CD14-positive monocyte (primary cell): ENCODE measurements at regions not wholly inside any gene's neighbourhood (a gene's known extent, or its start where the extent isn't known, plus 50 kb on each side); places are given as distances from the start of the nearest gene placed in this dataset.

Source experiments
- DNase-seq, 3 donors: peaks; one replicate each; pipeline ENCODE4 v3.0.0-alpha.2; 2011 to 2022
- H2AFZ ChIP-seq: 2 replicates; pipeline ENCODE4 v1.6.0; 2012; ENCODE audit warnings: mild to moderate bottlenecking, low read depth, low read length, inconsistent platforms; ENCODE audit not compliant: insufficient read depth, poor library complexity, severe bottlenecking
- H3K27ac ChIP-seq, 2 donors: 1 replicate in 1 of 2; 2 replicates in 1 of 2; pipeline ENCODE4 v1.5.1; 2012 to 2013; ENCODE audit warnings: low read length in 2 of 2, control low read depth in 1 of 2, inconsistent platforms in 1 of 2, low read depth in 1 of 2, mild to moderate bottlenecking in 1 of 2
- H3K27me3 ChIP-seq, 2 donors: one replicate each; pipeline versions ENCODE4 v1.6.0 to v1.6.1; 2011 to 2013; ENCODE audit warnings: low read length in 2 of 2; ENCODE audit not compliant: control insufficient read depth in 2 of 2, insufficient read depth in 2 of 2
- H3K36me3 ChIP-seq, 2 donors: replicated peaks in 1 of 2; 1 replicate in 1 of 2; 2 replicates in 1 of 2; pipeline versions ENCODE4 v1.5.1 to v1.6.1; 2012 to 2013; ENCODE audit warnings: low read length in 2 of 2, control low read depth in 1 of 2, inconsistent platforms in 1 of 2, mild to moderate bottlenecking in 1 of 2; ENCODE audit not compliant: insufficient read depth in 2 of 2, control insufficient read depth in 1 of 2
- H3K4me1 ChIP-seq, 2 donors: 1 replicate in 1 of 2; 2 replicates in 1 of 2; pipeline versions ENCODE4 v1.5.1 to v1.6.1; 2012 to 2013; ENCODE audit warnings: low read length in 2 of 2, control low read depth in 1 of 2, inconsistent platforms in 1 of 2, mild to moderate bottlenecking in 1 of 2, moderate library complexity in 1 of 2; ENCODE audit not compliant: insufficient read depth in 2 of 2, control insufficient read depth in 1 of 2
- H3K4me2 ChIP-seq: replicated peaks from 2 replicates; pipeline ENCODE3; 2012; ENCODE audit warnings: low read length, moderate library complexity, mild to moderate bottlenecking; ENCODE audit not compliant: poor library complexity, severe bottlenecking; ENCODE audit errors: extremely low read depth
- H3K4me3 ChIP-seq, 3 experiments: fragments of 200-600 bp in 1 of 3; sonication (generic) in 1 of 3; replicated peaks in 1 of 3; 1 replicate in 2 of 3; 2 replicates in 1 of 3; pipeline ENCODE4 v1.5.1; 2011 to 2013; ENCODE audit warnings: low read length in 3 of 3, mild to moderate bottlenecking in 3 of 3, control low read depth in 2 of 3, low read depth in 2 of 3, inconsistent platforms in 1 of 3, moderate library complexity in 1 of 3
- H3K79me2 ChIP-seq: 2 replicates; pipeline ENCODE4 v1.6.0; 2012; ENCODE audit warnings: mild to moderate bottlenecking, control low read depth, inconsistent platforms, low read length, moderate library complexity; ENCODE audit not compliant: insufficient read depth
- H3K9ac ChIP-seq: 2 replicates; pipeline ENCODE4 v1.6.0; 2017; ENCODE audit warnings: low read length, mild to moderate bottlenecking; ENCODE audit not compliant: insufficient read depth, poor library complexity, severe bottlenecking
- H3K9me3 ChIP-seq, 2 donors: replicated peaks in 1 of 2; 1 replicate in 1 of 2; 2 replicates in 1 of 2; pipeline versions ENCODE4 v1.5.1 to v1.6.1; 2012 to 2013; ENCODE audit warnings: low read length in 2 of 2, control low read depth in 1 of 2; ENCODE audit not compliant: control insufficient read depth in 1 of 2, insufficient read depth in 1 of 2
- H4K20me1 ChIP-seq: 2 replicates; pipeline ENCODE4 v1.6.0; 2012; ENCODE audit warnings: mild to moderate bottlenecking, low read length, control low read depth, moderate library complexity; ENCODE audit not compliant: insufficient read depth
- H3K27ac Mint-ChIP-seq, 7 donors: one replicate each; pipeline ENCODE4 v1.8.0; 2020; ENCODE audit warnings: mild to moderate bottlenecking in 7 of 7, mixed read lengths in 7 of 7, moderate library complexity in 6 of 7, inconsistent platforms in 2 of 7
- H3K27me3 Mint-ChIP-seq, 3 donors: one replicate each; pipeline ENCODE4 v1.8.0; 2021 to 2022; ENCODE audit warnings: low read depth in 3 of 3, mild to moderate bottlenecking in 3 of 3, mixed read lengths in 3 of 3, moderate library complexity in 3 of 3, inconsistent platforms in 1 of 3
- H3K36me3 Mint-ChIP-seq, 2 donors: one replicate each; pipeline ENCODE4 v1.8.0; 2020; ENCODE audit warnings: mixed read lengths in 2 of 2, inconsistent platforms in 1 of 2, mild to moderate bottlenecking in 1 of 2
- H3K4me1 Mint-ChIP-seq: one replicate; pipeline ENCODE4 v1.8.0; 2020; ENCODE audit warnings: mild to moderate bottlenecking, mixed read lengths
- H3K4me3 Mint-ChIP-seq, 2 donors: one replicate each; pipeline ENCODE4 v1.8.0; 2020; ENCODE audit warnings: mild to moderate bottlenecking in 2 of 2, mixed read lengths in 2 of 2, moderate library complexity in 1 of 2
- H3K9me3 Mint-ChIP-seq, 7 donors: one replicate each; pipeline ENCODE4 v1.8.0; 2020 to 2022; ENCODE audit warnings: mixed read lengths in 7 of 7, mild to moderate bottlenecking in 6 of 7, moderate library complexity in 6 of 7, inconsistent platforms in 2 of 7
- WGBS: methylation state at CpG from one replicate; pipeline ENCODE4 v1.1.5; 2013; ENCODE audit warnings: missing lambda C conversion rate; ENCODE audit not compliant: insufficient coverage; 5-methylcytosine and 5-hydroxymethylcytosine counted together
- intact Hi-C, 2 donors: fragments of 100-400 bp; cut with micrococcal nuclease; formaldehyde crosslinking; loops; one replicate each; pipeline versions ENCODE4 v1.15.0 to v1.15.1; 2023
- TF ChIP-seq, protein P1 (sequence below): fragments of 200-600 bp; IDR thresholded peaks from one replicate; pipeline ENCODE4 v1.8.0; 2022; ENCODE audit warnings: antibody characterized with exemption, mild to moderate bottlenecking

GRCh38 chr12:92459850-92460249, 242.9 kb upstream of the PLEKHG7 start:
- H3K4me2 ChIP-seq = no peak overlapping the region
- no peak overlapping the region for H3K4me3 ChIP-seq
- no peak for DNase-seq
- no peaks in the 10 kb centered on the region for H3K27me3 ChIP-seq
- H3K4me1 ChIP-seq = peaks cover 11 to 14% of the 10 kb centered on the region in 2 donors
- TF ChIP-seq, protein P1, sequence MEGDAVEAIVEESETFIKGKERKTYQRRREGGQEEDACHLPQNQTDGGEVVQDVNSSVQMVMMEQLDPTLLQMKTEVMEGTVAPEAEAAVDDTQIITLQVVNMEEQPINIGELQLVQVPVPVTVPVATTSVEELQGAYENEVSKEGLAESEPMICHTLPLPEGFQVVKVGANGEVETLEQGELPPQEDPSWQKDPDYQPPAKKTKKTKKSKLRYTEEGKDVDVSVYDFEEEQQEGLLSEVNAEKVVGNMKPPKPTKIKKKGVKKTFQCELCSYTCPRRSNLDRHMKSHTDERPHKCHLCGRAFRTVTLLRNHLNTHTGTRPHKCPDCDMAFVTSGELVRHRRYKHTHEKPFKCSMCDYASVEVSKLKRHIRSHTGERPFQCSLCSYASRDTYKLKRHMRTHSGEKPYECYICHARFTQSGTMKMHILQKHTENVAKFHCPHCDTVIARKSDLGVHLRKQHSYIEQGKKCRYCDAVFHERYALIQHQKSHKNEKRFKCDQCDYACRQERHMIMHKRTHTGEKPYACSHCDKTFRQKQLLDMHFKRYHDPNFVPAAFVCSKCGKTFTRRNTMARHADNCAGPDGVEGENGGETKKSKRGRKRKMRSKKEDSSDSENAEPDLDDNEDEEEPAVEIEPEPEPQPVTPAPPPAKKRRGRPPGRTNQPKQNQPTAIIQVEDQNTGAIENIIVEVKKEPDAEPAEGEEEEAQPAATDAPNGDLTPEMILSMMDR = no peak
- H2AFZ ChIP-seq = no peak overlapping the region
- H4K20me1 ChIP-seq = no peaks in the 10 kb centered on the region
- H3K9me3 Mint-ChIP-seq = peaks cover 0 to 5% (median 3%) of the 10 kb centered on the region in 7 donors
- H3K36me3 ChIP-seq = no peaks in the 10 kb centered on the region
- no peaks in the 10 kb centered on the region for H3K79me2 ChIP-seq
- intact Hi-C loops = no loop called here
- H3K4me1 Mint-ChIP-seq = peaks cover 12% of the 10 kb centered on the region
- H3K27ac Mint-ChIP-seq = no peak overlapping the region
- no peak overlapping the region for H3K27ac ChIP-seq
- no peaks in the 10 kb centered on the region for H3K36me3 Mint-ChIP-seq
- H3K4me3 Mint-ChIP-seq = no peak overlapping the region
- H3K9ac ChIP-seq = no peak overlapping the region
- no peaks in the 10 kb centered on the region for H3K9me3 ChIP-seq
- peaks cover 0 to 5% (median 3%) of the 10 kb centered on the region in 3 donors for H3K27me3 Mint-ChIP-seq

- Histone ChIP-seq H3K27me3 (no peaks in the 10 kb centered on the region), H2AFZ (no peak overlapping the region), H3K4me3 (no peak overlapping the region), H3K4me1 (peaks cover 11 to 14% of the 10 kb centered on the region in 2 donors), H3K27ac (no peak overlapping the region), H4K20me1 (no peaks in the 10 kb centered on the region), H3K9ac (no peak overlapping the region), H3K4me2 (no peak overlapping the region), H3K79me2 (no peaks in the 10 kb centered on the region), H3K9me3 (no peaks in the 10 kb centered on the region), H3K36me3 (no peaks in the 10 kb centered on the region)
- Mint-ChIP-seq H3K4me1 (peaks cover 12% of the 10 kb centered on the region), H3K9me3 (peaks cover 0 to 5% (median 3%) of the 10 kb centered on the region in 7 donors), H3K27me3 (peaks cover 0 to 5% (median 3%) of the 10 kb centered on the region in 3 donors), H3K4me3 (no peak overlapping the region), H3K27ac (no peak overlapping the region), H3K36me3 (no peaks in the 10 kb centered on the region)
- no CpG with 5 or more reads among the region's 4 CpGs for WGBS
- intact Hi-C loops = no loop called here
- no peak for DNase-seq
- TF ChIP-seq, protein P1 = no peak
Measured at GRCh38 chr12:92458996-92459395, 243.8 kb upstream of the PLEKHG7 start.
